IMR-90 (cell line): ENCODE measurements at regions not wholly inside any gene's neighbourhood (a gene's known extent, or its start where the extent isn't known, plus 50 kb on each side); places are given as distances from the start of the nearest gene placed in this dataset.

Experiments
- ATAC-seq: fragments of 200-7000 bp; cut with Tn5 transposase; 2 replicates; pipeline ENCODE4 v1.9.1; 2020; ENCODE audit warnings: low read depth, mild to moderate bottlenecking, moderate library complexity
- BruUV-seq: library from RNA; stranded (reverse); fragments of 400-500 nt; replicated peaks from 2 replicates; lab custom pipeline; 2021; lab: Mats Ljungman, UMichigan
- CTCF ChIA-PET: fragments of 300-600 bp; formaldehyde crosslinking; extraction: SDS; loops from one replicate; lab custom pipeline; 2021; ENCODE audit warnings: antibody characterized with exemption; lab: Yijun Ruan, JAX
- POLR2A ChIA-PET: fragments of 300-600 bp; sonication (Branson Sonifier 250); formaldehyde crosslinking; loops from one replicate; lab custom pipeline; 2022; ENCODE audit warnings: antibody characterized with exemption; ENCODE audit not compliant: unreplicated experiment; lab: Charles Lee
- DNase-seq: peaks from one replicate; pipeline ENCODE4 v3.0.0; 2013
- H2AFZ ChIP-seq: replicated peaks from 2 replicates; pipeline ENCODE3; 2013; ENCODE audit warnings: low read length, mild to moderate bottlenecking; ENCODE audit not compliant: poor library complexity
- H2AK5ac ChIP-seq: 2 replicates; pipeline ENCODE4 v1.6.1; 2013; ENCODE audit warnings: low read depth, low read length, inconsistent platforms
- H2AK9ac ChIP-seq: replicated peaks from 2 replicates; pipeline ENCODE3; 2013; ENCODE audit warnings: mild to moderate bottlenecking, low read depth, low read length, moderate library complexity; ENCODE audit not compliant: poor library complexity
- H2BK120ac ChIP-seq: 2 replicates; pipeline ENCODE4 v1.6.1; 2013; ENCODE audit warnings: low read depth, low read length, inconsistent platforms
- H2BK15ac ChIP-seq: 3 replicates; pipeline ENCODE4 v1.6.1; 2013; ENCODE audit warnings: low read depth, low read length, inconsistent platforms
- H2BK20ac ChIP-seq: 2 replicates; pipeline ENCODE4 v1.6.1; 2013; ENCODE audit warnings: low read depth, mild to moderate bottlenecking, inconsistent platforms, low read length, moderate library complexity
- H2BK5ac ChIP-seq: 2 replicates; pipeline ENCODE4 v1.6.1; 2013; ENCODE audit warnings: mild to moderate bottlenecking, low read depth, low read length, inconsistent platforms; ENCODE audit not compliant: poor library complexity, severe bottlenecking
- H3K14ac ChIP-seq: replicated peaks from 2 replicates; pipeline ENCODE4 v1.6.1; 2013; ENCODE audit warnings: low read depth, low read length, inconsistent platforms
- H3K18ac ChIP-seq: 2 replicates; pipeline ENCODE4 v1.6.1; 2013; ENCODE audit warnings: low read depth, low read length, control low read depth
- H3K23ac ChIP-seq: 2 replicates; pipeline ENCODE4 v1.6.1; 2013; ENCODE audit warnings: low read depth, low read length, inconsistent platforms
- H3K27ac ChIP-seq: 2 replicates; pipeline ENCODE4 v1.5.1; 2013; ENCODE audit warnings: mild to moderate bottlenecking, control low read depth, low read length; ENCODE audit not compliant: insufficient read depth
- H3K27me3 ChIP-seq: 2 replicates; pipeline ENCODE4 v1.6.1; 2013; ENCODE audit warnings: low read length; ENCODE audit not compliant: control insufficient read depth, insufficient read depth
- H3K36me3 ChIP-seq: 2 replicates; pipeline ENCODE4 v1.6.1; 2013; ENCODE audit warnings: low read length, mixed read lengths; ENCODE audit not compliant: control insufficient read depth, insufficient read depth
- H3K4ac ChIP-seq: 2 replicates; pipeline ENCODE4 v1.6.1; 2013; ENCODE audit warnings: low read depth, low read length, inconsistent platforms
- H3K4me1 ChIP-seq: 2 replicates; pipeline ENCODE4 v1.6.1; 2013; ENCODE audit warnings: low read length, mixed read lengths; ENCODE audit not compliant: control insufficient read depth, insufficient read depth
- H3K4me2 ChIP-seq: 2 replicates; pipeline ENCODE4 v1.6.1; 2013; ENCODE audit warnings: low read depth, mild to moderate bottlenecking, control low read depth, low read length, moderate library complexity
- H3K4me3 ChIP-seq: 2 replicates; pipeline ENCODE4 v1.5.1; 2013; ENCODE audit warnings: low read depth, mild to moderate bottlenecking, control low read depth, low read length, moderate library complexity; ENCODE audit not compliant: insufficient read depth
- H3K56ac ChIP-seq: 2 replicates; pipeline ENCODE4 v1.6.1; 2013; ENCODE audit warnings: low read length, inconsistent platforms; ENCODE audit not compliant: insufficient read depth; ENCODE audit errors: extremely low read depth
- H3K79me1 ChIP-seq, 2 experiments: 2 replicates each; pipeline ENCODE4 v1.6.1; 2013; ENCODE audit warnings: low read length in 2 of 2, inconsistent platforms in 1 of 2, low read depth in 1 of 2
- H3K9ac ChIP-seq: 2 replicates; pipeline ENCODE4 v1.6.1; 2013; ENCODE audit warnings: low read depth, low read length, control low read depth
- H3K9me1 ChIP-seq: 2 replicates; pipeline ENCODE4 v1.6.1; 2013; ENCODE audit warnings: low read length, inconsistent platforms; ENCODE audit not compliant: insufficient read depth
- H3K9me3 ChIP-seq: 2 replicates; pipeline ENCODE4 v1.6.1; 2013; ENCODE audit warnings: low read length; ENCODE audit not compliant: control insufficient read depth, insufficient read depth
- H4K20me1 ChIP-seq: 2 replicates; pipeline ENCODE4 v1.6.1; 2013; ENCODE audit warnings: low read length, inconsistent platforms; ENCODE audit not compliant: insufficient read depth
- H4K5ac ChIP-seq: 2 replicates; pipeline ENCODE4 v1.6.1; 2013; ENCODE audit warnings: mild to moderate bottlenecking, low read depth, low read length, control low read depth
- H4K8ac ChIP-seq, 2 experiments: 2 replicates each; pipeline ENCODE4 v1.6.1; 2013; ENCODE audit warnings: low read depth in 2 of 2, low read length in 2 of 2, control low read depth in 1 of 2, inconsistent platforms in 1 of 2
- H4K91ac ChIP-seq: 2 replicates; pipeline ENCODE4 v1.6.1; 2013; ENCODE audit warnings: low read depth, low read length, inconsistent platforms; ENCODE audit not compliant: insufficient read depth
- CEBPB ChIP-seq: IDR thresholded peaks from 2 replicates; pipeline ENCODE4 v1.6.1; 2012; ENCODE audit warnings: low read depth, low read length, improper control_type of control experiment
- MAFK ChIP-seq: IDR thresholded peaks from 2 replicates; pipeline ENCODE4 v1.6.1; 2012; ENCODE audit warnings: low read depth, low read length, improper control_type of control experiment
- POLR2A ChIP-seq: IDR thresholded peaks from 2 replicates; pipeline ENCODE4 v1.6.1; 2012; ENCODE audit warnings: mild to moderate bottlenecking, low read depth, low read length
- RFX5 ChIP-seq: IDR thresholded peaks from 2 replicates; pipeline ENCODE4 v1.8.0; 2012; ENCODE audit warnings: low read depth, mild to moderate bottlenecking, low read length, moderate library complexity
- WGBS, 2 experiments: methylation state at CpG; one replicate each; pipeline versions ENCODE4 v1.1.5 to v1.1.7; 2013; ENCODE audit warnings: missing lambda C conversion rate in 2 of 2; ENCODE audit not compliant: insufficient read length in 1 of 2; ENCODE audit errors: extremely low coverage in 2 of 2; 5-methylcytosine and 5-hydroxymethylcytosine counted together
- dilution Hi-C: fragments of 300-500 bp; cut with HindIII; formaldehyde crosslinking; loops from one replicate; pipeline ENCODE4 v1.14.3; 2018; ENCODE audit warnings: low sequenced_read_pairs; ENCODE audit not compliant: unreplicated experiment
- in situ Hi-C: fragments of 300-500 bp; cut with MboI; formaldehyde crosslinking; loops from 3 replicates; pipeline ENCODE4 v1.14.3; 2019; ENCODE audit warnings: low sequenced_read_pairs, inconsistent platforms, mixed read lengths
- intact Hi-C: fragments of 100-400 bp; cut with micrococcal nuclease; formaldehyde crosslinking; loops from 2 replicates; pipeline ENCODE4 v1.10.0; 2022
- TF ChIP-seq, protein P1 (sequence below): conservative IDR thresholded peaks from 2 replicates; pipeline ENCODE4 v1.5.1; 2012; ENCODE audit warnings: mild to moderate bottlenecking, low read depth, low read length, improper control_type of control experiment

DNA sequence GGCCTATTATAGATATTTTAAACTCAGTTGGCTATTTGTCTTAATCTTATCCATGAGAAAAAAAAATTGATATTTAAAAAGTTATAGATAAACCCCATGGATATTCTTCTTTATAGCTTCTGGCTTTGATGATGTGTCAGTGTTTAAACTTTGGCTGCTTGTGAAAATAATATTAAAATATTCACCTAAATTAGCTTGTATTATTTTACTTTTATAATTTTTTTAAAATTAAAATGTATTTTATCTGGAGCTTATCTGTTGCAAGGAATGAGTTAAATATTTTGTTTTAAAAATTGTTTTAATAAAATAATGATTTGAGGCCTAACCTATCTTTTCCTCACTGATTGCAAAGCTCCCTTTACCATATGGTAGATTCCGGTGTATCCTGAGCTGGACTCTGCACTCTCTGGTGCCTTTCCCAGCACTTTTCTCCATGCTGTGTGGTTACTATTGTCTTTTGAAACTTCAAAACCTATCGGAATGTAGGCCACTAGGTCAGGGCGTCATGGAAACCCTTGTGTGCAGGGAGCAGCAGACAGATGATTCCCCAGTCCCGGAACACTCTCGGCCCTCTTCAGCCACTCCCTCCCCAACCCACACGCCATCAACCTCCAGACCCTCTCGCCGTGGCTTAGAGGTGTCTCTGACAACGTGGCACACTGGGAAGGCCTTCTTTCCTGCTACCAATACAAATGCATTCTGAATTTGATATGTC is 252.3 kb upstream of the ATP10A start:
- WGBS, 2 experiments, result 58% methylated on average over 2 of the region's 9 CpGs; no CpG with 5 or more reads in 1 of the 2 experiments
- no peak overlapping the region for H2BK5ac ChIP-seq
- H4K91ac ChIP-seq, result no peak overlapping the region
- no peak overlapping the region for H3K4me2 ChIP-seq
- no peak overlapping the region for H2BK20ac ChIP-seq
- POLR2A ChIA-PET, result no interaction called here
- no peak overlapping the region for H3K27ac ChIP-seq
- H3K4me3 ChIP-seq, result no peak overlapping the region
- H3K14ac ChIP-seq, result no peak overlapping the region
- intact Hi-C loops (no loop called here), in situ Hi-C loops (no loop called here), dilution Hi-C loops (no loop called here)
- H4K20me1 ChIP-seq, result no peaks in the 10 kb centered on the region
- H3K9ac ChIP-seq, result no peak overlapping the region
- H2AK5ac ChIP-seq, result no peak overlapping the region
- no peak overlapping the region for H3K4ac ChIP-seq
- H3K9me3 ChIP-seq, result peaks cover 3% of the 10 kb centered on the region; the same call in 1 of the 2 replicates
- no peak for TF ChIP-seq MAFK
- TF ChIP-seq POLR2A, result no peak
- no peak for TF ChIP-seq RFX5
- no peak for TF ChIP-seq CEBPB
- TF ChIP-seq, protein P1, sequence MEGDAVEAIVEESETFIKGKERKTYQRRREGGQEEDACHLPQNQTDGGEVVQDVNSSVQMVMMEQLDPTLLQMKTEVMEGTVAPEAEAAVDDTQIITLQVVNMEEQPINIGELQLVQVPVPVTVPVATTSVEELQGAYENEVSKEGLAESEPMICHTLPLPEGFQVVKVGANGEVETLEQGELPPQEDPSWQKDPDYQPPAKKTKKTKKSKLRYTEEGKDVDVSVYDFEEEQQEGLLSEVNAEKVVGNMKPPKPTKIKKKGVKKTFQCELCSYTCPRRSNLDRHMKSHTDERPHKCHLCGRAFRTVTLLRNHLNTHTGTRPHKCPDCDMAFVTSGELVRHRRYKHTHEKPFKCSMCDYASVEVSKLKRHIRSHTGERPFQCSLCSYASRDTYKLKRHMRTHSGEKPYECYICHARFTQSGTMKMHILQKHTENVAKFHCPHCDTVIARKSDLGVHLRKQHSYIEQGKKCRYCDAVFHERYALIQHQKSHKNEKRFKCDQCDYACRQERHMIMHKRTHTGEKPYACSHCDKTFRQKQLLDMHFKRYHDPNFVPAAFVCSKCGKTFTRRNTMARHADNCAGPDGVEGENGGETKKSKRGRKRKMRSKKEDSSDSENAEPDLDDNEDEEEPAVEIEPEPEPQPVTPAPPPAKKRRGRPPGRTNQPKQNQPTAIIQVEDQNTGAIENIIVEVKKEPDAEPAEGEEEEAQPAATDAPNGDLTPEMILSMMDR, result no peak
- ATAC-seq, result no peak
- H3K9me1 ChIP-seq, result no peaks in the 10 kb centered on the region
- CTCF ChIA-PET, result no interaction called here
- H3K79me1 ChIP-seq, result no peaks in the 10 kb centered on the region
- no peak overlapping the region for H4K5ac ChIP-seq
- H2BK15ac ChIP-seq, result no peak overlapping the region
- no peak for DNase-seq
- no peak overlapping the region for H4K8ac ChIP-seq
- H2AK9ac ChIP-seq, result no peak overlapping the region
- BruUV-seq, result no TSS peak
- no peak overlapping the region for H2BK120ac ChIP-seq
- no peak overlapping the region for H3K56ac ChIP-seq
- no peak overlapping the region for H2AFZ ChIP-seq
- H3K18ac ChIP-seq, result no peak overlapping the region
- H3K23ac ChIP-seq, result no peak overlapping the region
- no peaks in the 10 kb centered on the region for H3K4me1 ChIP-seq
- no peaks in the 10 kb centered on the region for H3K27me3 ChIP-seq
- H3K36me3 ChIP-seq, result no peaks in the 10 kb centered on the region
